ENCODE measurements at regions not wholly inside any gene's neighbourhood (a gene's known extent, or its start where the extent isn't known, plus 50 kb on each side); places are given as distances from the start of the nearest gene placed in this dataset.

GRCh38 chr2:118622913-118623312 is 224.5 kb downstream of the EN1 start (continued):
- TF ChIP-seq ZMIZ1 (IDR thresholded peaks at IDR 0.05; ENCODE audit: low read depth in 2 of 2, low read length in 2 of 2) (no peak), MYNN (IDR thresholded peaks at IDR 0.05) (no peak), MYNN (CRISPR knock-in tag; IDR thresholded peaks at IDR 0.05) (no peak)

GRCh38 chr2:118622108-118622507 is 225.3 kb downstream of the EN1 start:
- BruUV-seq (replicated peaks): no TSS peak
- TF ChIP-seq NONO (IDR thresholded peaks at IDR 0.05; ENCODE audit: low read depth in 2 of 2, low read length in 1 of 2) (no peak), NR0B1 (IDR thresholded peaks at IDR 0.05; ENCODE audit: partially characterized antibody) (no peak), ZC3H4 (CRISPR knock-in tag; IDR thresholded peaks at IDR 0.05; ENCODE audit: borderline replicate concordance) (no peak), ZNF436 (CRISPR knock-in tag; IDR thresholded peaks at IDR 0.05) (no peak)

More at GRCh38 chr2:118622108-118622507, 225.3 kb downstream of the EN1 start:
- no peak for DNase-seq (ENCODE audit: extremely low read depth in 1 of 4, low spot score in 3 of 4)
- no peak for ATAC-seq
- ChIA-PET POLR2A (no interaction called here), CTCF (ENCODE audit: low intra/inter-chr PET ratio) (no interaction called here)
- H3K79me2 ChIP-seq (ENCODE audit: control insufficient read depth, insufficient read depth, low read length): no peaks in the 10 kb centered on the region
- H2AFZ ChIP-seq (ENCODE audit: low read depth, low read length): no peak overlapping the region
- no peak overlapping the region for H3K27ac ChIP-seq (ENCODE audit: extremely low read depth, low read depth, low read length)
- no peaks in the 10 kb centered on the region for H3K4me1 ChIP-seq (replicated peaks in 1 of 2; ENCODE audit: control insufficient read depth in 2 of 2, insufficient read depth in 2 of 2, low read length in 2 of 2)
- peaks cover 7 to 12% of the 10 kb centered on the region in 2 experiments; a peak in 3 of 5 replicates for H3K27me3 ChIP-seq (ENCODE audit: control insufficient read depth in 2 of 2, insufficient read depth in 2 of 2, low read length in 2 of 2)
- no peaks in the 10 kb centered on the region for H3K36me3 ChIP-seq (ENCODE audit: control insufficient read depth, insufficient read depth, low read length)
- no peak overlapping the region for H3K4me2 ChIP-seq (ENCODE audit: insufficient read depth, low read length)
- no peak overlapping the region for H3K4me3 ChIP-seq
- intact Hi-C loops (cut with micrococcal nuclease): no loop called here
- no peaks in the 10 kb centered on the region for H3K9me3 ChIP-seq (replicated peaks; ENCODE audit: control insufficient read depth, insufficient read depth, low read depth, low read length)
- no peak overlapping the region for H3K9ac ChIP-seq (ENCODE audit: insufficient read depth in 1 of 2, low read depth in 2 of 2, low read length in 2 of 2)
- FAIRE-seq: no peak
- H3K9me1 ChIP-seq (ENCODE audit: control insufficient read depth, insufficient read depth, low read length): no peaks in the 10 kb centered on the region
- H4K20me1 ChIP-seq (replicated peaks; ENCODE audit: control insufficient read depth, insufficient read depth, low read length): no peaks in the 10 kb centered on the region
- in situ Hi-C loops (cut with MboI): no loop called here
- WGBS (ENCODE audit: insufficient coverage, low coverage, missing lambda C conversion rate): 2% methylated on average over 3 of the region's 3 CpGs

Measured in K562 (cell line).